OCI-M2 (cell line): ENCODE measurements at regions not wholly inside any gene's neighbourhood (a gene's known extent, or its start where the extent isn't known, plus 50 kb on each side); places are given as distances from the start of the nearest gene placed in this dataset.
"Not testable (repeated sequence)": the region's sequence is repeated elsewhere in the genome, so short reads cannot be mapped to it uniquely, and the experiment has no call there.

Experiments used
- DNase-seq: peaks from one replicate; lab custom pipeline; 2025; ENCODE audit not compliant: unreplicated experiment; lab: John Stamatoyannopoulos, UW

GRCh38 chr5:158522776-158523175, 576.9 kb downstream of the EBF1 start:
- DNase-seq: no peak

- no peak for DNase-seq
Observed at GRCh38 chr5:158521995-158522394, 577.7 kb downstream of the EBF1 start.

- DNase-seq: no peak
Observed at GRCh38 chr5:158519433-158520021, 580.2 kb downstream of the EBF1 start.

- DNase-seq: no peak
Observed at GRCh38 chr5:158516521-158516920, 583.2 kb downstream of the EBF1 start.

- DNase-seq: no peak
Observed at GRCh38 chr5:158514986-158515359, 584.7 kb downstream of the EBF1 start.

GRCh38 chr5:158514319-158514985, 585.3 kb downstream of the EBF1 start:
- DNase-seq: no peak

GRCh38 chr5:158513490-158514318, 586.0 kb downstream of the EBF1 start:
- no peak for DNase-seq

GRCh38 chr5:158511454-158511853, 588.3 kb downstream of the EBF1 start:
- DNase-seq: no peak

- no peak for DNase-seq
Observed at GRCh38 chr5:158510479-158510878, 589.2 kb downstream of the EBF1 start.

GRCh38 chr5:158506648-158507047, 593.1 kb downstream of the EBF1 start:
- no peak for DNase-seq

GRCh38 chr5:158502686-158503085, 597.0 kb downstream of the EBF1 start:
- DNase-seq: no peak

- no peak for DNase-seq
Observed at GRCh38 chr5:158499892-158500418, 599.8 kb downstream of the EBF1 start.

- DNase-seq: no peak
Observed at GRCh38 chr5:158499075-158499891, 600.4 kb downstream of the EBF1 start.

GRCh38 chr5:158496624-158497023, 603.1 kb downstream of the EBF1 start:
- DNase-seq: no peak

GRCh38 chr5:158494541-158494940, 605.2 kb downstream of the EBF1 start:
- DNase-seq: no peak

GRCh38 chr5:158494044-158494443, 605.7 kb downstream of the EBF1 start:
- not testable (repeated sequence) for DNase-seq

GRCh38 chr5:158492841-158493242, 606.9 kb downstream of the EBF1 start:
- no peak for DNase-seq

GRCh38 chr5:158492136-158492535, 607.6 kb downstream of the EBF1 start:
- no peak for DNase-seq

GRCh38 chr5:158487664-158488063, 612.1 kb downstream of the EBF1 start:
- DNase-seq: no peak

- no peak for DNase-seq
Observed at GRCh38 chr5:158487156-158487555, 612.6 kb downstream of the EBF1 start.

GRCh38 chr5:158486566-158486965, 613.1 kb downstream of the EBF1 start:
- no peak for DNase-seq
